HCEC 1CT (cell line): ENCODE measurements at regions not wholly inside any gene's neighbourhood (a gene's known extent, or its start where the extent isn't known, plus 50 kb on each side); places are given as distances from the start of the nearest gene placed in this dataset.

Experiments
- DNase-seq: peaks from one replicate; pipeline ENCODE4 v3.0.0-alpha.2; 2017

DNA sequence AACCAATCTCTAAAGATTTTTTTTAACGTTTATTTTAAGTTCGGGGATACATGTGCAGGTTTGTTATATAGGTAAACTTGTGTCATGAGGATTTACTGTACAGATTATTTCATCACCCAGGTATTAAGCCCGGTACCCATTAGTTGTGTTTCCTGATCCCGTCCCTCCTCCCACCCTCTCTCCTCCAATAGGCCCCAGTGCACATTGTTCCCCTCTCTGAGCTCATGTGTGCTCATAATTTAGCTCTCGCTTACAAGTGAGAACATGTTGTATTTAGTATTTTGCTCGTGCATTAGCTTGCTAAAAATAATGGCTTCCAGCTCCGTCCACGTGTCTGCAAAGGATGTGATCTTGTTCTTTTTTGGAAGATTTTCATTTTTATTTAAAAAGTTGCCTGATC lies 2309.4 kb upstream of the AGA start:
- DNase-seq = no peak

DNA sequence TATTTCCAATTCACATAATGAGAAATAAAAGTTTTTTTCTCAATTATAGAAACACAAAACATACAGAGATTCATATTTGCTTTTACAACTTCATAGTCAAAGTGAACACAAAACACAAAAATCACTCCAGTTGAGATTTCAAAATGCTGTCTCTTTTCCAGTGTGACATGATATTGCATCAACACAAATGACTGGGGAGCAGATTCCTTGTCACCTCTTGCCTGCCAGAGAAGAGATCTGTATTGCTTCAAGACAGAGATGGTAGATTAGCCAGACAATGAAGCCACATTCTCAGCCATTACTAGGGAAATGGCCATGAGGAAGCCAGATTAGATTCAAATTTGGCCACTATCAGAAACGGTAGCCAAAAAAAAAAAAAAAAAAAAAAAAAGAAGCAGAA lies 2313.1 kb upstream of the AGA start:
- DNase-seq = no peak

DNA sequence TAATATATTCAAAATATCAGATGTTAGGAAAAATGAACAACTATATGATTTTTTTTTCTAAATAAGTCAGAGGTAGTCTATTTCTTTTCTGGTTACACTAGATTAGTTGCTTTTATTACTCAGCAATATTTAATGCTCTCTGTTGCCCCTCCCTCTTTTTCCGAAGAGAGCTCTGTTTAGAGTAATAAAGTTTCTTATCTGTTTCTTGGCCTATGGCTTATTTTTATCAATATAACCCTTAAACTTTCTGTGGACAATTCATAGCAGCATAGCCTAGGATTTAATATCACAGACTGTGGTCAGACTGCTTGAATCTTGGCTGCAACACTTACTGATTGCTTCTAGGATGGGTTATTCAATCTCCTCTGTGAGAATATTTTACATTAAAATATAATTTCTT lies 2315.4 kb upstream of the AGA start:
- DNase-seq = no peak

DNA sequence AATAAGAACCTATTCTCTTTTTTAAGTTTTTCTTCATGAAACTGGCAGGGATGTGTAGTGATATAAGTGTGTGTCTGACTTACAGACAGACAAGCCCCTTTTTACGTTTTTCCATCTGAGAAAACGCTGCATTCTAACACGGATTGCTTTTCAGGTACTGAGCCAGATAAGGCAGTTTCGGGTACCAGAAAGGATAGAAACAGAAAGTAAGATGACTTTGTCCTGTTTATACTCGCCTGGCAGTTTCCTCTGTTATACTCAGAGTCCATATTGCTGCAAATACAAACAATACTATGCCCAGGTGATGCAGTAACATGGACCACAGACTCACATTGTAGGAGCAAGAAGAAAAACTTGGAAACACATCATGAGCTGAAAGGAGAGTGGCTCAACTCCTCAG lies 2320.6 kb upstream of the AGA start:
- no peak for DNase-seq

DNA sequence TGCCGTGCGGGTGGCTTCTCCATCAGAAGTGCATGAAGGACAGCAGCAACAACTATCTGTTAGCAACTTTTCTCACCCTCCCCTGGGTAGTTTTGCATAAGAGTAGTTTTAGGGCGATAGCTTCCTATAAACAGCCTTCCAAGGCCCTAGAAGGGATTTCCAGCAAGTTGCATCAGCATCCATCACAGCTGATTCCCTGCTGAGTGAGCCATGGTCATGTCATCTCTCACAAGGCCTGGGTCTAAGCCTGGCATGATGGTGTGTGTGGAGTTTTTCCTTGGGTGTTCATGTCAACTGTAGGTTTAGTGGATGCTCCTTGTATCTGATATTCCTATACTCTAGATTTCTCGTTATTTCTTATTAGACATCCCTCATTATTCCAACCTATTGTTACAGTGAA lies 2324.7 kb upstream of the AGA start:
- DNase-seq = no peak

DNA sequence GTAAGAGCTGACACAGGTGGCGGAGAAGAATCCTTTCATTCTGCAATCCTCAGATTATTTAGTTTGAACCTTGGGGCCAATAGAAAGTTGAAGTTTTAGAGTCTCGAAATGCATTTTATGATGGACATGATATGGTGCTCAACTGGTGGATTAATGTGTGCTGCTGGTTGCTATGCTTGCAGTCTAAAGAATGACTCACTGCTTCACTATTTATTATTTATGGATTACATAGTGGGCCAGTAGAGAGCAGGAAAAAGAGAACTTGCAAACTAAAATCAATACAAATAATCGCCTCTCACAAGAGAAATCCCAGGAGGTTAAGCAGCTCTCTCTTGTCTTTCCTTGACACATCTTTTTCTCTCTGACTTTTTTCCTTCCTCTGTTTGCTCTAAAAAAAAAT lies 2326.8 kb upstream of the AGA start:
- DNase-seq = no peak

DNA sequence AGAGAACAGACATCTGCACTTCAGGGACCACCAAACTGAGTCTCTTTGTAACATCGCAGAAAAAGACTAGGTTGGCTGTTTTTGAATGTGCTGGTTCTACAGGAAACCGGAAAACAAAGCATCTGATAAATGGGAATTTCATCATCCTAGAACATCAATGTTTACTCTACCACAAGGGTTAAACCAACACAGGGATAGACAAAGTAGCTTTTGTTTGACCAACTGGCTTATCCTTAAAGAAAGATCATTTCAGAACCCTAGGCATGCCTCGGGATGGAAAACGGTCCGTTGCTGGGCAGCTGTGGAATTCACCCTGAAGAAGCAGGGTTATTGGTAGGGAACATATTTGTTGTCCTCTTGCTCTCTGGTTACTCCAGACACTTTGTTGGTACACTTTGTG lies 2355.5 kb upstream of the AGA start:
- no peak for DNase-seq

DNA sequence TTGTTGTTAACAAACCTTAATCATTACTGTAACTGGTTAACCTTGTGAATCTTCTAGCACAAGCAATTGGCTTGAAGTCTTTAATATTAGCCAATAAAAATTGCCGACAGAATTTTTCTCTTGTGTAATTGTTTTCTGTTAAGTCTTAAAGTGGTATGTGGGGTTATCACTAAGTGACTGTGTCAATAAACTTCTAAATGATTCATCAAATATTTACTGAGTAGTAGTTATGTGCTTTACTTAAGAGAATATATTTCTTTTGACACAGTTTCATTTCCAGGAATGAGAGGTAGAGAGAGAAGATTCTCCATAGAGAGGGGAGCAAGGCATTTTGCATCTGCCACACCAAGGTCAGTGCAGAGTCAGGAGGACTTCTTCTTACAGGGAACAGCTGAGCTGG lies 2361.6 kb upstream of the AGA start:
- DNase-seq = no peak

DNA sequence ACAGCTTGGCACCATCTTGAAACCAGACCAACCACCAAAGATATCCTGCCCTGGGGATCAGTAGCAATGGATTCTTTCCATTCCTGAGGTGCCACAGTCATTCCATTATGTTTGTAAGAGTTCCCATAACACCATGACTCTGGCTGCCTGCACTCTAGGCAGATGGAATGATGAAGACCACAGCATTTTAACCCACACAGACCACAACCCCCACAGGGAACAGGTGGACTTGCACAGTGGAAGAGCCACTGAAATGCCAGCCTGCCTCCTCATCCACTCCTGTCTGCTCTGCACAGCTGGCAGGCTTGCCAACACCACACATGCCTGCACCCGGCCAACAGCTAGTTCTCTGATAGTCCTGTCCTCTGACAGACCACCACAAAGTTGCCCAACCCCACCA lies 2362.2 kb upstream of the AGA start:
- no peak for DNase-seq

DNA sequence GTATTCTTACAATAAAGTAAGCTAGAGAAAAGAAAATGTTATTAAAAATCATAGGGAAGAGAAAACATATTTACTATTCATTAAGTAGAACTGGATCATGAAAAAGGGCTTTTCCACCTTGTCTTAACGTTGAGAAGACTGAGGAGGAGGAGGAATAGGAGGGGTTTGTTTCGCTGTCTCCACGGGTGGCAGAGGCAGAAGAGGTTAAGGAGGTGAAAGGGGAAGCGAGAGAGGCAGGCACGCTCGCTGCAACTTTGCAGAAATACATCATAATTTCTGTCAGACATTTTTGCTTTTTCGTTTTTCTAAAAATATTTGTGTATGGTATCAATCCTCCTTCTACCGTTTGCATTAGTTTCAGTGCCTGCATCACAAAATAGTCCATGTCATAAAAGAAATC lies 2375.1 kb upstream of the AGA start:
- no peak for DNase-seq

DNA sequence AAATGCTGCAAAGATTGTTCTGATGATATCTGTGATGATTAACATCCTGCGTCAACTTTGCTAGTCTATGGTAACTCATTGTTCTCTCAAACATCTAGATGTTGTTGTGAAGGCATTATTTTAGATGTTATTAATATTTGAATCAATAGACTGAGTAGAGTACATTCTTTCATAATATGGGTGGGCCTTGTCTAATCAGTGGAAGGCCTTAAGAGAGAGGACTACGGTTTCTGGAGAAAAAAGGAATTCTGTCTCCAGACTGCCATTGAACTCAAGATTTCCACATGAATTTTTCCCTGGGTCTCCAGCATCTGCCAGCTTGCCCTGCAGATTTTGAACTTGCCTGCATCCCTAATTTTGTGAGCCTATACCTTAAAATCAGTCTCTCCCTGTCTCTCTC lies 2381.1 kb upstream of the AGA start:
- DNase-seq = no peak

DNA sequence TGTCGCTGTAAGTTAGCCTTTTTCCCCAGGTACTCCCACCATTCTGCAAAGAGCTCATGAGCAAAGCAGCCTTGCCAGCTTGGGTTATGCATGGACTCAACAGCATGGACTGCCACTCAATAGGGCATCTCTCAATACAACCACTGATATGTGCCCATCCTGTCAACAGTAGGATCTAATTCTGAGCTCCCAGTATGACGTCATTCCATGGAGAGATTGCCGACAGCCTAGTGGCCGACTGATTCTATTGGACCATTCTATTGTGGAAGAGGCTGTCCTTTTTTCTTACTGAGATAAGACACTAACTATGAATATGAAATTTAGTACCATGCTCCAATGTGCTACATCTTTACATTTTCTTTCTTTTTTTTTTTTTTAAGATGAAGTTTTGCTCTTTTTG lies 2389.0 kb upstream of the AGA start:
- DNase-seq = no peak

DNA sequence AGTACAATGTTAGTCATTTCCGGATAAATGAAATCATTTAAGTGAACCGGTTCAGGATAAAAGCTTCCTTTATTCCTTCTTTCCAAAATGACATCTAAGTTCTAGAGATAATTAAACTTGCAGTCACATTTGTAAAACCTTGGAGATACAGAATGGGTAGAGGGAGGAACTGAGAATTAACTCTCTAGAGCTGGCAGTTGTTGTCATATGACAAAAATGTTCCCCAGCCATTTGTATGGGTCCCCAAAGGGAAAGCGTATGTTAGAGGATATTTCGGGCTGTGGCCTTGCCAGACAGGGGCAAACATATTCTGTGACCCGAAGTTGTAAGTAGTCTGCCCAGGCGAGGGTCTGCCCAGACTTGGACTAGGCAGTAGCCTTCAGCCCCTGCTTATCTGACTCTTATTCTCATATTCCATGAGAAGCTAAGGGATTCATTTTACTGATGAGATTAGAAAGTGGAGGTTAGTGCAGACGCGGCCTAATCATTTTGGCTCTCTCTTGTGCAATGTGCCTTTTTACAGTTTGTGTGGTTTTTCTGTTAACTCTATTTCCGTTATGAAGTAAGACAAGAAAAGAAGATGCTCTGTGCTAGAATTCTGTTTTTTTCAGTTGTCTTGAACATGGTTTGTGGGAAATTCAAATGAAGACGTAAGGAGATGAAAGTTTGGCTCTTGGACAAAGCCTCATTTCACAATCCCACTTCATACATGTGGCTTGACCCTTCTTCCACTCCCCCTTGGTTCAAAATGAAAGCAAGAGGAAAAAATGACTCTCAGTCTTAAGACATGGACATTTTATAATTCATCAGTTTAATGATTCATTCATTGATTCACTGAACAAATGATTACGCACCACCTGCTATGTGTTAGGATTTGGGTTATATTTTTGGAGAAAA lies 2394.2 kb upstream of the AGA start:
- no peak for DNase-seq

DNA sequence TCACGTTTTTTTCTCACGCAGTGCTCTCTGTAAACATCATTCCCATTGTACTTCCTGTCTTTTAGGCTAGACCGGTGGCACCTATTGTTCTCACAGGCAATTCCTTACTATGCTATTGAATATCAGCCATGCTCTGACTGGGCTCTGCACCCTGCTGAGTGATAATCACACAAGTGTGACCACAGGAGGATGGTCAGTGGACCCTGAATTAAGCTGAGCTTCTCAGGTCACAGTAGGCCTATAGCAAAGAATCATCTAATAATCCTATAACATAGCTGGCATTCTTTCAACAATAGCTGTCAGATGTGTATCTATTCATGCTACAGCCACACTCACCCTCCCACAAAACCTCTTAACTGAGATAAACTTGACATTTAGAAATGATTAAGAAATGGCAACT lies 2399.8 kb upstream of the TENM3 start:
- DNase-seq = no peak

DNA sequence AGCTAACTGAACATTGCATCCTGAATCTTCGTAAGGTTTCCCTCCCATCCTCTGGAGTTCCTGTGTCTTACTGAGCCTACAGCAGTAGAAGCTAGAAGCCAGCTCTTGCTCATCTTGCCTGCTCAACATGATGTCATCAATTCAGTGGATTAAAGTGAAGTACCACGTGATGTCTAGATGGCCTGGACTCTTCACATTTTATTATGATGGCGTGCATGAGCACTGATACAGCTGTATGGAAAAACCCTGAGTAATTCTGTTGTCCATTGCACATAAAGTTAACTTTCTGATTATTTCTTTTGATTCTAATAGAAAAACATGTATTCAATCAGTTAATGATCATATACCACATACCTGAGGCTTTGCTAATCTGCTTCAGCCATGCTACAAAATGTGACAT lies 2387.7 kb upstream of the TENM3 start:
- peak; percentile 5 for DNase-seq

DNA sequence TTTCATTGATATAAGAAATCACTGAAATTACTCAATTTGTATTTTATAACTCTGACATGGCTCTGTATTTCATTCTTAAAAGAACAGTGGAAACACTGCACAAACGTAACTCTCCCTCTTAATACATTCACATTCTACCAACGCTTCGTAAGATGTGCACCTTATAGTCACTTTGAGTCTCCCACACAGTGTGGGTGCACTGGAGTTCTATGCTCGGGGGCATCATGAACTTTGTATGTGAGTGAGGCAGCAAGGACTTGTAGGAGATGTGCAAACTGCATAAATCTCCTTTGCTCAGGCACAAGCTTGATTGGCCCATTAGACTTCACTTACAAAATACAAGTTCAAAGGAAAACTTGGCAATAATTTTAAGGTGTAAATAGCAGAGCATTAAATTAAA lies 2385.0 kb upstream of the TENM3 start:
- DNase-seq = no peak

DNA sequence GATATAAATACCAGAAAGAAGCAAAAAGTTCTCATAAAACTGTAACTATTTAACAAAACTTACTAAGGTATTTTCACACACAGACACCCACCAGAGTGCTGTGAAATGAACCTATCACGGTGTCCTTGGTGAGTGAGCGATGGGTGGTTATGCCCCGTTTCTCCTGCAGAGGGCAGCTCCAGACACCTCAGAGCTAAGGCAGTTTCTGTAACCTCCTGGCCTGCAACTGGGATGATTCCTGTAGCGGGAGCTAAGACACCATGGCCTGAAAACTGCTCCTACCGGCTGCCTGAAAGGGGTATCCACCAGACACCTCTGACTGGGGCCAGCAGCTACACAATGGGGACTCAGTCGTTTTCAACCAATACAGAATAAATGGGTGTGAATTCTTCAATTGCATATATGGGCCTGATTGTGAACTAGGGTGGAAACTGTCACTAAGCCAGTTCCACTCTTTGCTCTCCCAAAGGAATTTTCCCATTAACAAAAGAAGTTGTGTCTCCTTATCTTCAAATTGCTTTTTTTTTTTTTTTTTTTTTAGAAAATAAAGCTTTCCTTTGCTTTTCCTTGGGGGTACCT lies 2375.8 kb upstream of the TENM3 start:
- DNase-seq = no peak

DNA sequence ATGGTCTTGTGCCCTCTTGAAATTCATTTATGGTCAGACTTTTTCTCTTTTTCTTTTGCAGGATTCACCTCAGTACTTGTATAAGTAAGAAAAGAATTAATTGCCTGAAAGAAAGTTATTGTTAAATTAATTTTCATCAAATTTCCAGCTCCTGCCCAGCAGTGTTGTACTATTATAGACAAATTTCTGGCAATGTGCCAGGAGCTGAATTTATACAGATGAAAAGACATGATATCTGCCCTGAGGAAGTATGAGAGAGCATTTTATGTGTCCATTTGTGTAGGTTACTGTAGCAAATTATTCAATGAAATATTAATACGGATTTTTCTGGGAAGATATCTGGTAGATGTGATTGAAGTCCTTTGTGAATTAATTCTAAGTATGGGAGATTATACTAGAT lies 2371.5 kb upstream of the TENM3 start:
- DNase-seq = no peak

DNA sequence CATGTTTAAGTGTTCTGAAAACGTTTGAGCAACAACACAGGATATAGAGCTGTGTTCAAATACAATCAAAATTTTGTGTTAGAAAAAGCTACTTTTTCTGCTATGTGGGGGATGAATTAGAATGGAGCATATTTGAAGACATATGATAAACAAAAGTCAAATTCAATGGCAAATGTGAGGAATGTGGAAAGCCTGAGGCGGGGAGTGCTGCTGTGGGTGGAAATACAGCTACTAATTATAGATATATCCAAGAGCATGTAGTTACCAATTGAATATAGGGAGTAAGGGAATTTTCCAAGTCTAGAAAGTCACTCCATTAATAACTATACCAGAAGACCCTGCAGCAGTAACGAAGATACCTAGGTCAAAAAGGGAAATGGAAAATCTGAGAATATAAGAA lies 2370.4 kb upstream of the TENM3 start:
- DNase-seq = no peak

DNA sequence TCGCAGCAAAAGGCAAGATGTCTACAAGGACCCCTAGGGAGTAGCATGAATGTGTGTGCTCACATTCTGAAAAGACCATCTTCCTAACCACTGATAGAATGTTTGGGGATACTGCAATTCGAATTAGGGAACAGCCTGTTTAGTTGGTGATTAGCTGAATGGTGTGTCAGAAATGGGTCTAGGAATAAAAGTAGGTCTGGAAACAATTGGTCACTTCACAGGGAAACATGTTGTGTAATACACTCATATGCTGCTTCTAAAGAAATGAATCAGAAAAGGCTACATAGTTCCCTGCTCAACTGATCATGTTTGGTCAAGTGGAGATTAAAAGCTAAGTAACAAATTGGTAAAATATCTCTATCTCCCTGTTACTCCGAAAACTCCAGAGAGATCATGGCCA lies 2362.4 kb upstream of the TENM3 start:
- no peak for DNase-seq

DNA sequence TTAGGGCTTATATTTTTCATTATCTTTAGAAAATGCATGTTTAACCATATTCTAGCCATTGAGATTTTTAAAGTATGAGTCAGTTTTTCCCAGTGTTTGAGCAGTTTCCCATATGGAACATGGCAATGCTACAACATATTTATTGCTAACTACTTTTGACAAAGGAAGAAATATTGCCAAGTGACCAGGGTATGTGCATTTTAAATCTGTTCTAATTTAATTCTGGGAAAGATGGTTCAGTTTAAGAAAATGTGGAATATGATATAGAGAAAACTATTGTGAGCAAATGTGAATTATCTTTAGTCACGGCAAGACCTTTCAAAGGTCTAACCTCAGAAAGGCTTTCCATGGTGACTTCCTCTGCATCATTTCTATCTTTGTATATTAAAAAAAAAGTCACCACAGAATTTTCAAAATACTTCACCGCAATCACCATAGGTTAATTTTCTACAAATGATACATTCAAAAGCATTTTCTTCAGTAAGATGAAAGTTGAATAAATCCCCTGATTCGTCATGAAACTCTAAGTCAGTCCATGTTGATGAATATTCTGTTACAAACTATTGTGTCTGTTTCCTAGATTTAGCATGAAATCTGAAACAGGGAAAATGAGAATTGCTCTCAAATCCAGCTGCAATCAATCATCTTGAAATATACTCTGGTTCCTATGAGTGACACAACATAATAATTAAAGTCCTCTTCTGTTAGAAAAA lies 2349.0 kb upstream of the TENM3 start:
- no peak for DNase-seq

DNA sequence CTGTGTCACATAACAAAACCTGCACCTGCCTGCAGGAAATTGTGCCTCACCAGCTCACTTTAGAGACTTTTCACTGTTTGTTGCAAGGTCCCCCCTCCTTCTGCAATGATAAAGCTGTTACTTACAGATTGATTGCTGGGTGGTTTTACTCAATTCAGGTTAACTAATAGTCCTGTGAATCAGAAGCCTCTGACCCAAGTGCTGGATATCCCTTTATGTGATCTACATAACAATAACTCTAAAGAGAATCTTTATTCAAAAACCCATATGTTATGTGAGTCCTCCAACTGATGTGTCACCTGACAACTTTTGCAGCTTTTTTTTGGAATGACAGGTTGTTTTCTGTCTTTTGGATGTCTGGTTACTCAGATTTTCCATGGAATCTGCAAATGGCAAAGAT lies 2323.6 kb upstream of the TENM3 start:
- no peak for DNase-seq

DNA sequence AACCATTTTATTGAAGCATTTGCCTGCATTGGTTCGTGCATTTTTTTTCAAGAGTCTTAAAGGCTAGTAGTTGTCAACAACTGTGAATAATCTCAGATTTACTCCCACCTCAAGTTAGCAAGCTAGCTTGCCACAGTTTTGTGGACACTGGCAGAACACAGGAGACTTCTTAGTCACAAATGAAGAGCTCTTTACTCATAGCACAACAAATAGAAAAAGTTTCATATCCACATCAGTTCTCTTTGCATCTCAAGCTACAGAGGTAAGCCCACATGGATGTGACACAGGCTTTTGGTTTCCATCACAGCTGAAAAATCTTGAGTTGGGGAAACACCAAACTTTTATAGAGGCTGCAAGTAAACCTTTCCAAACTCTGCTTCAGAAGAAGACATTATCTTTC lies 2315.7 kb upstream of the TENM3 start:
- DNase-seq = no peak

DNA sequence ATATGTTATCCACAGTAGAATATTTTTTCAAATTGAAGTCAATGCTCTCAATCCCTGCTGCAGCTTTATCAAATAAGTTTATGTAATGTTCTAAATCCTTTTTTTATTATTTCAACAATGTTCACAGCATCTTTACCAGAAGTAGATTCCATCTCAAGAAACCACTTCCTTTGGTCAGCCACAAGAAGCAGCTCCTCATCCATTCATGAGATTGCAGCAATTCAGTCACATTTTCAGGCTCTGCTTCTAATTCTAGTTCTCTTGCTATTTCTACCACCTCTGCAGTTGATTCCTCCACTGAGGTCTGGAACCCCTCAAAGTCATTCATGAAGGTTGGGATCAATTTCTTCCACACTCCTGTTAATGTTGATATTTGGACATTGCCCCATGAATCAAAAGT lies 2301.3 kb upstream of the TENM3 start:
- DNase-seq = no peak
